GM18511 (cell line): ENCODE measurements at regions not wholly inside any gene's neighbourhood (a gene's known extent, or its start where the extent isn't known, plus 50 kb on each side); places are given as distances from the start of the nearest gene placed in this dataset.

ENCODE experiments used
- ATAC-seq: cut with Tn5 transposase; IDR thresholded peaks from one replicate; pipeline ENCODE4 v1.9.1; 2021; ENCODE audit warnings: mild to moderate bottlenecking, moderate library complexity; ENCODE audit not compliant: unreplicated experiment

GRCh38 chr5:61683148-61683547 lies 351.1 kb downstream of the ZSWIM6 start:
- ATAC-seq, result no peak

- ATAC-seq, result no peak
These were observed 351.9 kb downstream of the ZSWIM6 start for GRCh38 chr5:61683926-61684325.

- ATAC-seq, result no peak
These were observed 354.6 kb downstream of the ZSWIM6 start for GRCh38 chr5:61686491-61687257.

GRCh38 chr5:61687371-61687770 lies 355.3 kb downstream of the ZSWIM6 start:
- no peak for ATAC-seq

- no peak for ATAC-seq
These were observed 357.2 kb downstream of the ZSWIM6 start for GRCh38 chr5:61689153-61689846.

GRCh38 chr5:61697809-61698558 lies 365.9 kb downstream of the ZSWIM6 start:
- ATAC-seq, result no peak

- peak; percentile 62 for ATAC-seq
These were observed 370.0 kb downstream of the ZSWIM6 start for GRCh38 chr5:61701877-61702602.

- peak; percentile 17 for ATAC-seq
These were observed 370.7 kb downstream of the ZSWIM6 start for GRCh38 chr5:61702784-61703183.

GRCh38 chr5:61704289-61704688 lies 372.2 kb downstream of the ZSWIM6 start:
- peak; percentile 47 for ATAC-seq

- ATAC-seq, result no peak
These were observed 374.7 kb downstream of the ZSWIM6 start for GRCh38 chr5:61706751-61707150.

GRCh38 chr5:61719124-61719523 lies 387.1 kb downstream of the ZSWIM6 start:
- no peak for ATAC-seq

GRCh38 chr5:61720829-61721228 lies 388.8 kb downstream of the ZSWIM6 start:
- no peak for ATAC-seq

GRCh38 chr5:61724102-61724501 lies 392.0 kb downstream of the ZSWIM6 start:
- no peak for ATAC-seq

GRCh38 chr5:61728287-61728686 lies 396.2 kb downstream of the ZSWIM6 start:
- ATAC-seq, result no peak

- no peak for ATAC-seq
These were observed 398.8 kb downstream of the ZSWIM6 start for GRCh38 chr5:61730866-61731265.

- no peak for ATAC-seq
These were observed 399.3 kb downstream of the ZSWIM6 start for GRCh38 chr5:61731267-61731945.

- ATAC-seq, result no peak
These were observed 399.9 kb downstream of the ZSWIM6 start for GRCh38 chr5:61731946-61732314.

- ATAC-seq, result no peak
These were observed 400.3 kb downstream of the ZSWIM6 start for GRCh38 chr5:61732369-61732768.

- no peak for ATAC-seq
These were observed 400.7 kb downstream of the ZSWIM6 start for GRCh38 chr5:61732796-61733195.

- no peak for ATAC-seq
These were observed 401.9 kb downstream of the ZSWIM6 start for GRCh38 chr5:61734001-61734400.

GRCh38 chr5:61734966-61735365 lies 402.9 kb downstream of the ZSWIM6 start:
- no peak for ATAC-seq
